ENCODE measurements at regions not wholly inside any gene's neighbourhood (a gene's known extent, or its start where the extent isn't known, plus 50 kb on each side); places are given as distances from the start of the nearest gene placed in this dataset.

DNA sequence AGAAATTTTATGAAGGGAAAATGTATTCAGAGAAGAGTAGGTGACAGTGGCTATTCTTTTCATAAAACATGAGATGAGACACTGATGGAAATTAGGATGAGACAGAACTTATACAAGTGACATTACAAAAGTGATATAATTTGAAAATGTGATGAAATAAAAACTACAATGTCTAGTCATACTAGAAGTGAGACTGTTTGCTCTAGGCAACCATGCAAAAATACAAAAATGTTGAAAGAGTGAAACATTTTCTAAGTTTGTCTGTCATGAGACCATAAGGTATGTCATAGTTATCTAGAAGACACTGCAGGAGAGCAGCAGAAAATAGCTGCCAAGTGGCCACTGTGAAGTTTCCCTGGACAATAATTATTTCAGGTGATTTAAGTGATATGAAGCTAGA lies 459.5 kb downstream of the DIPK2A start:
- H3K9me3 Mint-ChIP-seq, result no peaks in the 10 kb centered on the region
- Histone ChIP-seq H3K4me2 (no peak overlapping the region), H3K27me3 (ENCODE audit: insufficient read depth) (no peaks in the 10 kb centered on the region), H2AFZ (no peak overlapping the region), H3K79me2 (replicated peaks; ENCODE audit: insufficient read depth) (no peaks in the 10 kb centered on the region), H3K36me3 (ENCODE audit: insufficient read depth) (no peaks in the 10 kb centered on the region), H3K27ac (ENCODE audit: low read depth) (no peak overlapping the region), H3K9me2 (ENCODE audit: insufficient read depth) (no peaks in the 10 kb centered on the region), H3K4me3 (no peak overlapping the region), H4K20me1 (replicated peaks; ENCODE audit: insufficient read depth) (no peaks in the 10 kb centered on the region), H3F3A (replicated peaks; ENCODE audit: low read depth) (no peaks in the 10 kb centered on the region), H3K4me1 (ENCODE audit: insufficient read depth) (peaks cover 4% of the 10 kb centered on the region; the same call in 1 of the 2 replicates)
- H3K27me3 Mint-ChIP-seq (ENCODE audit: insufficient read depth, low read depth, poor library complexity), result no peaks in the 10 kb centered on the region
- no peak for DNase-seq (ENCODE audit: low spot score)
- peaks cover 9% of the 10 kb centered on the region; the same call in 2 of the 3 replicates for H3K4me1 Mint-ChIP-seq
- no peak overlapping the region for H3K4me3 Mint-ChIP-seq
- H3K36me3 Mint-ChIP-seq (ENCODE audit: low read depth), result no peaks in the 10 kb centered on the region
- TF ChIP-seq NANOG (IDR thresholded peaks at IDR 0.05; ENCODE audit: borderline replicate concordance), result no peak
- TF ChIP-seq EZH2phosphoT487 (IDR thresholded peaks at IDR 0.05; ENCODE audit: unreplicated experiment), result no peak
- TF ChIP-seq, protein P1, sequence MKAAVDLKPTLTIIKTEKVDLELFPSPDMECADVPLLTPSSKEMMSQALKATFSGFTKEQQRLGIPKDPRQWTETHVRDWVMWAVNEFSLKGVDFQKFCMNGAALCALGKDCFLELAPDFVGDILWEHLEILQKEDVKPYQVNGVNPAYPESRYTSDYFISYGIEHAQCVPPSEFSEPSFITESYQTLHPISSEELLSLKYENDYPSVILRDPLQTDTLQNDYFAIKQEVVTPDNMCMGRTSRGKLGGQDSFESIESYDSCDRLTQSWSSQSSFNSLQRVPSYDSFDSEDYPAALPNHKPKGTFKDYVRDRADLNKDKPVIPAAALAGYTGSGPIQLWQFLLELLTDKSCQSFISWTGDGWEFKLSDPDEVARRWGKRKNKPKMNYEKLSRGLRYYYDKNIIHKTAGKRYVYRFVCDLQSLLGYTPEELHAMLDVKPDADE (IDR thresholded peaks at IDR 0.05), result no peak
- TF ChIP-seq STAT1 (IDR thresholded peaks at IDR 0.05; ENCODE audit: unreplicated experiment), result no peak
- TF ChIP-seq, protein P2, sequence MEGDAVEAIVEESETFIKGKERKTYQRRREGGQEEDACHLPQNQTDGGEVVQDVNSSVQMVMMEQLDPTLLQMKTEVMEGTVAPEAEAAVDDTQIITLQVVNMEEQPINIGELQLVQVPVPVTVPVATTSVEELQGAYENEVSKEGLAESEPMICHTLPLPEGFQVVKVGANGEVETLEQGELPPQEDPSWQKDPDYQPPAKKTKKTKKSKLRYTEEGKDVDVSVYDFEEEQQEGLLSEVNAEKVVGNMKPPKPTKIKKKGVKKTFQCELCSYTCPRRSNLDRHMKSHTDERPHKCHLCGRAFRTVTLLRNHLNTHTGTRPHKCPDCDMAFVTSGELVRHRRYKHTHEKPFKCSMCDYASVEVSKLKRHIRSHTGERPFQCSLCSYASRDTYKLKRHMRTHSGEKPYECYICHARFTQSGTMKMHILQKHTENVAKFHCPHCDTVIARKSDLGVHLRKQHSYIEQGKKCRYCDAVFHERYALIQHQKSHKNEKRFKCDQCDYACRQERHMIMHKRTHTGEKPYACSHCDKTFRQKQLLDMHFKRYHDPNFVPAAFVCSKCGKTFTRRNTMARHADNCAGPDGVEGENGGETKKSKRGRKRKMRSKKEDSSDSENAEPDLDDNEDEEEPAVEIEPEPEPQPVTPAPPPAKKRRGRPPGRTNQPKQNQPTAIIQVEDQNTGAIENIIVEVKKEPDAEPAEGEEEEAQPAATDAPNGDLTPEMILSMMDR (conservative IDR thresholded peaks at IDR 0.05; ENCODE audit: low read depth in 2 of 2), result no peak
- no peak for TF ChIP-seq POLR2AphosphoS5 (IDR thresholded peaks at IDR 0.05; ENCODE audit: low read depth)
- TF ChIP-seq, protein P3, sequence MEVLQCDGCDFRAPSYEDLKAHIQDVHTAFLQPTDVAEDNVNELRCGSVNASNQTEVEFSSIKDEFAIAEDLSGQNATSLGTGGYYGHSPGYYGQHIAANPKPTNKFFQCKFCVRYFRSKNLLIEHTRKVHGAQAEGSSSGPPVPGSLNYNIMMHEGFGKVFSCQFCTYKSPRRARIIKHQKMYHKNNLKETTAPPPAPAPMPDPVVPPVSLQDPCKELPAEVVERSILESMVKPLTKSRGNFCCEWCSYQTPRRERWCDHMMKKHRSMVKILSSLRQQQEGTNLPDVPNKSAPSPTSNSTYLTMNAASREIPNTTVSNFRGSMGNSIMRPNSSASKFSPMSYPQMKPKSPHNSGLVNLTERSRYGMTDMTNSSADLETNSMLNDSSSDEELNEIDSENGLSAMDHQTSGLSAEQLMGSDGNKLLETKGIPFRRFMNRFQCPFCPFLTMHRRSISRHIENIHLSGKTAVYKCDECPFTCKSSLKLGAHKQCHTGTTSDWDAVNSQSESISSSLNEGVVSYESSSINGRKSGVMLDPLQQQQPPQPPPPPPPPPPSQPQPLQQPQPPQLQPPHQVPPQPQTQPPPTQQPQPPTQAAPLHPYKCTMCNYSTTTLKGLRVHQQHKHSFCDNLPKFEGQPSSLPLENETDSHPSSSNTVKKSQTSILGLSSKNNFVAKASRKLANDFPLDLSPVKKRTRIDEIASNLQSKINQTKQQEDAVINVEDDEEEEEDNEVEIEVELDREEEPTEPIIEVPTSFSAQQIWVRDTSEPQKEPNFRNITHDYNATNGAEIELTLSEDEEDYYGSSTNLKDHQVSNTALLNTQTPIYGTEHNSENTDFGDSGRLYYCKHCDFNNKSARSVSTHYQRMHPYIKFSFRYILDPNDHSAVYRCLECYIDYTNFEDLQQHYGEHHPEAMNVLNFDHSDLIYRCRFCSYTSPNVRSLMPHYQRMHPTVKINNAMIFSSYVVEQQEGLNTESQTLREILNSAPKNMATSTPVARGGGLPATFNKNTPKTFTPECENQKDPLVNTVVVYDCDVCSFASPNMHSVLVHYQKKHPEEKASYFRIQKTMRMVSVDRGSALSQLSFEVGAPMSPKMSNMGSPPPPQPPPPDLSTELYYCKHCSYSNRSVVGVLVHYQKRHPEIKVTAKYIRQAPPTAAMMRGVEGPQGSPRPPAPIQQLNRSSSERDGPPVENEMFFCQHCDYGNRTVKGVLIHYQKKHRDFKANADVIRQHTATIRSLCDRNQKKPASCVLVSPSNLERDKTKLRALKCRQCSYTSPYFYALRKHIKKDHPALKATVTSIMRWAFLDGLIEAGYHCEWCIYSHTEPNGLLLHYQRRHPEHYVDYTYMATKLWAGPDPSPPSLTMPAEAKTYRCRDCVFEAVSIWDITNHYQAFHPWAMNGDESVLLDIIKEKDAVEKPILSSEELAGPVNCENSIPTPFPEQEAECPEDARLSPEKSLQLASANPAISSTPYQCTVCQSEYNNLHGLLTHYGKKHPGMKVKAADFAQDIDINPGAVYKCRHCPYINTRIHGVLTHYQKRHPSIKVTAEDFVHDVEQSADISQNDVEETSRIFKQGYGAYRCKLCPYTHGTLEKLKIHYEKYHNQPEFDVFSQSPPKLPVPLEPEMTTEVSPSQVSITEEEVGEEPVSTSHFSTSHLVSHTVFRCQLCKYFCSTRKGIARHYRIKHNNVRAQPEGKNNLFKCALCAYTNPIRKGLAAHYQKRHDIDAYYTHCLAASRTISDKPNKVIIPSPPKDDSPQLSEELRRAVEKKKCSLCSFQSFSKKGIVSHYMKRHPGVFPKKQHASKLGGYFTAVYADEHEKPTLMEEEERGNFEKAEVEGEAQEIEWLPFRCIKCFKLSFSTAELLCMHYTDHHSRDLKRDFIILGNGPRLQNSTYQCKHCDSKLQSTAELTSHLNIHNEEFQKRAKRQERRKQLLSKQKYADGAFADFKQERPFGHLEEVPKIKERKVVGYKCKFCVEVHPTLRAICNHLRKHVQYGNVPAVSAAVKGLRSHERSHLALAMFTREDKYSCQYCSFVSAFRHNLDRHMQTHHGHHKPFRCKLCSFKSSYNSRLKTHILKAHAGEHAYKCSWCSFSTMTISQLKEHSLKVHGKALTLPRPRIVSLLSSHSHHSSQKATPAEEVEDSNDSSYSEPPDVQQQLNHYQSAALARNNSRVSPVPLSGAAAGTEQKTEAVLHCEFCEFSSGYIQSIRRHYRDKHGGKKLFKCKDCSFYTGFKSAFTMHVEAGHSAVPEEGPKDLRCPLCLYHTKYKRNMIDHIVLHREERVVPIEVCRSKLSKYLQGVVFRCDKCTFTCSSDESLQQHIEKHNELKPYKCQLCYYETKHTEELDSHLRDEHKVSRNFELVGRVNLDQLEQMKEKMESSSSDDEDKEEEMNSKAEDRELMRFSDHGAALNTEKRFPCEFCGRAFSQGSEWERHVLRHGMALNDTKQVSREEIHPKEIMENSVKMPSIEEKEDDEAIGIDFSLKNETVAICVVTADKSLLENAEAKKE (CRISPR knock-in tag; IDR thresholded peaks at IDR 0.05), result no peak
- TF ChIP-seq ZNF331 (CRISPR knock-in tag; IDR thresholded peaks at IDR 0.05; ENCODE audit: low read depth), result no peak
- no peak for TF ChIP-seq ZNF114 (CRISPR knock-in tag; IDR thresholded peaks at IDR 0.05)
- TF ChIP-seq REST (IDR thresholded peaks at IDR 0.05; ENCODE audit: unreplicated experiment), result no peak
- no peak for TF ChIP-seq JUNB (IDR thresholded peaks at IDR 0.05; ENCODE audit: unreplicated experiment)
- no peak for TF ChIP-seq CREB1 (CRISPR knock-in tag; IDR thresholded peaks at IDR 0.05; ENCODE audit: low read depth)
- no peak for TF ChIP-seq EZH2 (IDR thresholded peaks at IDR 0.05; ENCODE audit: low read depth, unreplicated experiment)
- no peak for ATAC-seq
- no peak overlapping the region for H3K27ac Mint-ChIP-seq
